HepG2 (cell line): ENCODE measurements at regions not wholly inside any gene's neighbourhood (a gene's known extent, or its start where the extent isn't known, plus 50 kb on each side); places are given as distances from the start of the nearest gene placed in this dataset.

Experiments
- ATAC-seq: fragments of 200-7000 bp; cut with Tn5 transposase; 3 replicates; pipeline ENCODE4 v1.9.1; 2020; ENCODE audit warnings: mild to moderate bottlenecking, moderate library complexity
- BruUV-seq: library from RNA; stranded (reverse); fragments of 400-500 nt; replicated peaks from 2 replicates; lab custom pipeline; 2021; lab: Mats Ljungman, UMichigan
- CTCF ChIA-PET: fragments of 300-600 bp; formaldehyde crosslinking; extraction: SDS; loops from one replicate; lab custom pipeline; 2021; ENCODE audit warnings: low total read pairs, inconsistent platforms, low intra/inter-chr PET ratio; lab: Yijun Ruan, JAX
- POLR2A ChIA-PET: fragments of 350-600 bp; sonication (Branson Sonifier 250); formaldehyde crosslinking; loops from one replicate; lab custom pipeline; 2020; ENCODE audit warnings: antibody characterized with exemption, inconsistent platforms; lab: Yijun Ruan, JAX
- DNase-seq: peaks from one replicate; pipeline ENCODE4 v3.0.0-alpha.2; 2015; ENCODE audit warnings: low spot score
- FAIRE-seq: peaks from 3 replicates; lab custom pipeline; 2011; peaks lifted over from hg19 to GRCh38; lab: Jason Lieb, UNC
- H2AFZ ChIP-seq: one replicate; pipeline ENCODE4 v1.6.1; 2011; ENCODE audit warnings: low read length, inconsistent platforms
- H3K27ac ChIP-seq: fragments of 300-600 bp; 3 replicates; pipeline ENCODE4 v1.8.0; 2011; ENCODE audit warnings: mixed run types, mild to moderate bottlenecking, mixed read lengths, low read length, inconsistent platforms; ENCODE audit not compliant: insufficient read depth; ENCODE audit errors: extremely low read length
- H3K27me3 ChIP-seq, 2 experiments: fragments of 200-600 bp in 1 of 2; 2 replicates in 1 of 2; 3 replicates in 1 of 2; pipeline versions ENCODE4 v1.6.0 to v1.8.0; 2011; ENCODE audit warnings: low read length in 2 of 2, mild to moderate bottlenecking in 2 of 2, moderate library complexity in 2 of 2, inconsistent platforms in 1 of 2; ENCODE audit not compliant: insufficient read depth in 2 of 2, control insufficient read depth in 1 of 2
- H3K36me3 ChIP-seq, 2 experiments: fragments of 200-600 bp in 1 of 2; replicated peaks in 1 of 2; 2 replicates in 1 of 2; 3 replicates in 1 of 2; pipeline versions ENCODE4 v1.5.1 to v1.8.0; 2011; ENCODE audit warnings: low read length in 2 of 2, inconsistent platforms in 1 of 2; ENCODE audit not compliant: insufficient read depth in 2 of 2, control insufficient read depth in 1 of 2
- H3K4me1 ChIP-seq: 2 replicates; pipeline ENCODE4 v1.5.1; 2012; ENCODE audit warnings: low read length, inconsistent platforms; ENCODE audit not compliant: insufficient read depth
- H3K4me2 ChIP-seq: 2 replicates; pipeline ENCODE4 v1.6.0; 2011; ENCODE audit warnings: low read depth, low read length, inconsistent platforms
- H3K4me3 ChIP-seq, 3 experiments: fragments of 200-600 bp in 1 of 3; sonication (generic), shearing (Covaris generic) in 1 of 3; replicated peaks in 1 of 3; 2 replicates each; pipeline ENCODE4 v1.5.1; 2011 to 2016; ENCODE audit warnings: low read length in 3 of 3, inconsistent platforms in 2 of 3, low read depth in 2 of 3, mild to moderate bottlenecking in 2 of 3, control low read depth in 1 of 3, mixed read lengths in 1 of 3; ENCODE audit not compliant: insufficient read depth in 1 of 3
- H3K79me2 ChIP-seq: one replicate; pipeline ENCODE4 v1.6.1; 2011; ENCODE audit warnings: low read length, inconsistent platforms; ENCODE audit not compliant: insufficient read depth
- H3K9ac ChIP-seq: 2 replicates; pipeline ENCODE4 v1.6.0; 2011; ENCODE audit warnings: mild to moderate bottlenecking, low read depth, low read length, inconsistent platforms; ENCODE audit not compliant: insufficient read depth
- H3K9me3 ChIP-seq: 2 replicates; pipeline ENCODE4 v1.5.1; 2012; ENCODE audit warnings: mild to moderate bottlenecking, low read length
- H4K20me1 ChIP-seq: 2 replicates; pipeline ENCODE4 v1.6.0; 2011; ENCODE audit warnings: inconsistent platforms, mild to moderate bottlenecking, low read length, moderate library complexity; ENCODE audit not compliant: insufficient read depth
- ATF6 ChIP-seq: sonication (generic); formaldehyde crosslinking; conservative IDR thresholded peaks from 2 replicates; pipeline ENCODE4 v1.4.0; 2020; ENCODE audit warnings: missing genetic modification reagents
- EHMT2 ChIP-seq: fragments of 200-600 bp; sonication (generic); IDR thresholded peaks from 2 replicates; pipeline ENCODE4 v1.7.0; 2017; ENCODE audit warnings: antibody characterized with exemption, low read depth, low read length, borderline replicate concordance
- GTF3A ChIP-seq: sonication (generic); formaldehyde crosslinking; conservative IDR thresholded peaks from 2 replicates; pipeline ENCODE4 v1.4.0; 2020; ENCODE audit warnings: mild to moderate bottlenecking, missing genetic modification reagents
- HES4 ChIP-seq: sonication (generic); formaldehyde crosslinking; IDR thresholded peaks from 2 replicates; pipeline ENCODE4 v1.9.0; 2021; ENCODE audit warnings: mild to moderate bottlenecking, missing genetic modification reagents, borderline replicate concordance
- HNRNPLL ChIP-seq: fragments of 200-400 bp; formaldehyde crosslinking; IDR thresholded peaks from 2 replicates; pipeline ENCODE4 v1.6.1; 2017; ENCODE audit warnings: mild to moderate bottlenecking, low read depth, low read length; ENCODE audit not compliant: poor library complexity, severe bottlenecking
- MIER2 ChIP-seq: IDR thresholded peaks from 2 replicates; pipeline ENCODE4 v1.6.1; 2016; ENCODE audit warnings: missing biosample characterization, missing genetic modification reagents
- RARG ChIP-seq: sonication (generic); formaldehyde crosslinking; IDR thresholded peaks from 2 replicates; pipeline ENCODE4 v1.4.0; 2020; ENCODE audit warnings: low read depth, mild to moderate bottlenecking, missing genetic modification reagents
- THAP7 ChIP-seq: sonication (generic); formaldehyde crosslinking; IDR thresholded peaks from 2 replicates; pipeline ENCODE4 v1.8.1; 2023; ENCODE audit warnings: mild to moderate bottlenecking, missing genetic modification reagents
- THRA ChIP-seq: sonication (generic); formaldehyde crosslinking; IDR thresholded peaks from 2 replicates; pipeline ENCODE4 v1.4.0; 2020; ENCODE audit warnings: missing genetic modification reagents, borderline replicate concordance
- ZNF678 ChIP-seq: sonication (generic); formaldehyde crosslinking; IDR thresholded peaks from 2 replicates; pipeline ENCODE4 v1.4.0; 2020; ENCODE audit warnings: mild to moderate bottlenecking, missing genetic modification reagents
- ZNF691 ChIP-seq: sonication (generic); formaldehyde crosslinking; IDR thresholded peaks from 2 replicates; pipeline ENCODE4 v1.4.0; 2020; ENCODE audit warnings: missing genetic modification reagents, low read depth, mild to moderate bottlenecking, borderline replicate concordance
- WGBS: methylation state at CpG from one replicate; pipeline ENCODE4 v1.1.6; 2017; ENCODE audit warnings: low lambda C conversion rate; 5-methylcytosine and 5-hydroxymethylcytosine counted together
- in situ Hi-C: cut with HindIII; loops from 2 replicates; pipeline ENCODE4 v1.10.0; 2017; ENCODE audit warnings: low pct_unique_long_range_greater_than_20kb; ENCODE audit not compliant: extremely low pct_ligation_motif_present
- intact Hi-C: fragments of 100-400 bp; cut with micrococcal nuclease; formaldehyde crosslinking; loops from one replicate; pipeline ENCODE4 v1.10.0; 2022; ENCODE audit not compliant: unreplicated experiment
- TF ChIP-seq, protein P1 (sequence below): sonication (generic); formaldehyde crosslinking; IDR thresholded peaks from 2 replicates; pipeline ENCODE4 v1.4.0; 2020; ENCODE audit warnings: mild to moderate bottlenecking, missing genetic modification reagents, borderline replicate concordance

DNA sequence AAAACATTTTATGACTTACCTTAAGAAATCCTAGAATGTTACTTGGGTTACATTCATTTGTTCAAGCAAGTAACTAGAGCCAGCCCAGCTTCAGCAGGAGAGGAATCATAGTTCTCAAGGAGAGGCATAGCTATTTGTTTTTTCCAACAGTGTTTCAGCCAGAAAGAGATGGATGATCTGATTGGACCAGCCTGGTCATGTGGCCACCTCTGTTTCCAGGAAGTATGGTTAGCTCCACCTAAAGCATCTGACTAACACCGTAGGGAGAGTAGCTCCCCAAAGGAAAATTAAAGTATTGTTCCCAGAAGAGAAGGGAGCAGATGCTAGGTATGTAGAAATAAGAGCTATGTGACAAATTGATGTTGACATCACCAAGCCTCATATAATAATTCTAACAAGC is 417.1 kb downstream of the TAFA4 start:
- in situ Hi-C loops (no loop called here), intact Hi-C loops (no loop called here)
- no peak overlapping the region for H3K4me3 ChIP-seq
- WGBS: 0% methylated on average over 1 of the region's 1 CpG
- no peaks in the 10 kb centered on the region for H3K4me1 ChIP-seq
- H3K9ac ChIP-seq: no peak overlapping the region
- H3K36me3 ChIP-seq: no peaks in the 10 kb centered on the region
- ChIA-PET POLR2A (no interaction called here), CTCF (no interaction called here)
- H3K27ac ChIP-seq: no peak overlapping the region
- no TSS peak for BruUV-seq
- DNase-seq (no peak), ATAC-seq (no peak), FAIRE-seq (no peak)
- H3K27me3 ChIP-seq: no peaks in the 10 kb centered on the region
- TF ChIP-seq GTF3A (no peak), HES4 (no peak), EHMT2 (no peak), THRA (CRISPR knock-in tag) (no peak), RARG (CRISPR knock-in tag) (no peak), ATF6 (CRISPR knock-in tag) (no peak), ZNF678 (CRISPR knock-in tag) (no peak), ZNF691 (CRISPR knock-in tag) (no peak), THAP7 (CRISPR knock-in tag) (no peak), HNRNPLL (no peak), MIER2 (no peak)
- TF ChIP-seq, protein P1, sequence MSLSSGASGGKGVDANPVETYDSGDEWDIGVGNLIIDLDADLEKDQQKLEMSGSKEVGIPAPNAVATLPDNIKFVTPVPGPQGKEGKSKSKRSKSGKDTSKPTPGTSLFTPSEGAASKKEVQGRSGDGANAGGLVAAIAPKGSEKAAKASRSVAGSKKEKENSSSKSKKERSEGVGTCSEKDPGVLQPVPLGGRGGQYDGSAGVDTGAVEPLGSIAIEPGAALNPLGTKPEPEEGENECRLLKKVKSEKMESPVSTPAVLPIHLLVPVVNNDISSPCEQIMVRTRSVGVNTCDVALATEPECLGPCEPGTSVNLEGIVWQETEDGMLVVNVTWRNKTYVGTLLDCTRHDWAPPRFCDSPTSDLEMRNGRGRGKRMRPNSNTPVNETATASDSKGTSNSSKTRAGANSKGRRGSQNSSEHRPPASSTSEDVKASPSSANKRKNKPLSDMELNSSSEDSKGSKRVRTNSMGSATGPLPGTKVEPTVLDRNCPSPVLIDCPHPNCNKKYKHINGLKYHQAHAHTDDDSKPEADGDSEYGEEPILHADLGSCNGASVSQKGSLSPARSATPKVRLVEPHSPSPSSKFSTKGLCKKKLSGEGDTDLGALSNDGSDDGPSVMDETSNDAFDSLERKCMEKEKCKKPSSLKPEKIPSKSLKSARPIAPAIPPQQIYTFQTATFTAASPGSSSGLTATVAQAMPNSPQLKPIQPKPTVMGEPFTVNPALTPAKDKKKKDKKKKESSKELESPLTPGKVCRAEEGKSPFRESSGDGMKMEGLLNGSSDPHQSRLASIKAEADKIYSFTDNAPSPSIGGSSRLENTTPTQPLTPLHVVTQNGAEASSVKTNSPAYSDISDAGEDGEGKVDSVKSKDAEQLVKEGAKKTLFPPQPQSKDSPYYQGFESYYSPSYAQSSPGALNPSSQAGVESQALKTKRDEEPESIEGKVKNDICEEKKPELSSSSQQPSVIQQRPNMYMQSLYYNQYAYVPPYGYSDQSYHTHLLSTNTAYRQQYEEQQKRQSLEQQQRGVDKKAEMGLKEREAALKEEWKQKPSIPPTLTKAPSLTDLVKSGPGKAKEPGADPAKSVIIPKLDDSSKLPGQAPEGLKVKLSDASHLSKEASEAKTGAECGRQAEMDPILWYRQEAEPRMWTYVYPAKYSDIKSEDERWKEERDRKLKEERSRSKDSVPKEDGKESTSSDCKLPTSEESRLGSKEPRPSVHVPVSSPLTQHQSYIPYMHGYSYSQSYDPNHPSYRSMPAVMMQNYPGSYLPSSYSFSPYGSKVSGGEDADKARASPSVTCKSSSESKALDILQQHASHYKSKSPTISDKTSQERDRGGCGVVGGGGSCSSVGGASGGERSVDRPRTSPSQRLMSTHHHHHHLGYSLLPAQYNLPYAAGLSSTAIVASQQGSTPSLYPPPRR: no peak
- H3K9me3 ChIP-seq: no peaks in the 10 kb centered on the region
- H3K79me2 ChIP-seq: no peaks in the 10 kb centered on the region
- H4K20me1 ChIP-seq: no peaks in the 10 kb centered on the region
- no peak overlapping the region for H2AFZ ChIP-seq
- no peak overlapping the region for H3K4me2 ChIP-seq
